ENCODE measurements at regions not wholly inside any gene's neighbourhood (a gene's known extent, or its start where the extent isn't known, plus 50 kb on each side); places are given as distances from the start of the nearest gene placed in this dataset.

GRCh38 chr5:118614731-118615456 is 373.5 kb downstream of the DTWD2 start:
- TF ChIP-seq CTCF (IDR thresholded peaks at IDR 0.05) = no peak
- no peak for TF ChIP-seq POLR2A (IDR thresholded peaks at IDR 0.05)

Data from Peyer's patch (tissue), 4 donors.